ENCODE measurements at regions not wholly inside any gene's neighbourhood (a gene's known extent, or its start where the extent isn't known, plus 50 kb on each side); places are given as distances from the start of the nearest gene placed in this dataset.

DNA sequence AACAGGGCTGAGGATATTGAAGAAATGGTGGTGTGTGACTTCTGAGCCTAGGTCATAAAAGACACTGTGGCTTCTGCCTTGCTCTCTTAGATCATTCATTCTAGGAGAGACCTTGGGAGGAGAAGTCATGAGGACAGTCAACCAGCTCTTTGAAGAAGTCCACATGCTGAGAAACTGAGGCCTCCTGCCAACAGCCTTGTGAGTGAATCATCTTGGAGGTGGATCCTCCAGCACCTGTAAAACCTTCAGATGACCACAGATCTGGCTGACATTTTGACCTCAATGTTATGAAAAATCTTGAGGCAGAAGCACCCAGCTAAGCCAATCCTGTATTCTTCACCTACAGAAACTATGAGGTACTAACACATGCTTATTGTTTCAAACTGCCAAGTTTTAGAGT lies 165.9 kb downstream of the CARTPT start:
- TF ChIP-seq POLR2A (IDR thresholded peaks at IDR 0.05; ENCODE audit: low read depth, low read length): no peak
- no peak for TF ChIP-seq POLR2AphosphoS5 (IDR thresholded peaks at IDR 0.05; ENCODE audit: low read depth, low read length)
